CD4-positive, alpha-beta T cell (primary cell): ENCODE measurements at regions not wholly inside any gene's neighbourhood (a gene's known extent, or its start where the extent isn't known, plus 50 kb on each side); places are given as distances from the start of the nearest gene placed in this dataset.

Source experiments
- ATAC-seq: fragments of 200-7000 bp; cut with Tn5 transposase; one replicate; pipeline ENCODE4 v1.10.0; 2022; ENCODE audit warnings: mild to moderate bottlenecking; ENCODE audit not compliant: poor library complexity
- CTCF ChIA-PET: fragments of 350-600 bp; sonication (Branson Sonifier 250); formaldehyde crosslinking; loops from one replicate; lab custom pipeline; 2021; ENCODE audit warnings: antibody characterized with exemption, inconsistent platforms; lab: Charles Lee
- POLR2A ChIA-PET: fragments of 350-600 bp; sonication (Branson Sonifier 250); formaldehyde crosslinking; loops from one replicate; lab custom pipeline; 2021; ENCODE audit warnings: antibody characterized with exemption, inconsistent platforms; lab: Charles Lee
- DNase-seq, 14 experiments: peaks; one replicate each; pipeline ENCODE4 v3.0.0-alpha.2; 2013 to 2020; ENCODE audit warnings: mixed read lengths in 2 of 14
- H3K27ac ChIP-seq, 2 donors: one replicate each; pipeline versions ENCODE4 v1.5.1 to v1.7.0; 2013; ENCODE audit warnings: low read length in 2 of 2, low read depth in 1 of 2, mild to moderate bottlenecking in 1 of 2
- H3K27me3 ChIP-seq, 2 experiments: 1 replicate in 1 of 2; 2 replicates in 1 of 2; pipeline versions ENCODE4 v1.6.1 to v1.7.0; 2013; ENCODE audit warnings: low read length in 2 of 2, control low read depth in 1 of 2, mild to moderate bottlenecking in 1 of 2, moderate library complexity in 1 of 2; ENCODE audit not compliant: insufficient read depth in 2 of 2, control insufficient read depth in 1 of 2
- H3K36me3 ChIP-seq: one replicate; pipeline ENCODE4 v1.6.1; 2013; ENCODE audit warnings: low read length, control low read depth; ENCODE audit not compliant: insufficient read depth
- H3K4me1 ChIP-seq: one replicate; pipeline ENCODE4 v1.6.1; 2013; ENCODE audit warnings: low read length, control low read depth; ENCODE audit not compliant: insufficient read depth
- H3K4me3 ChIP-seq: one replicate; pipeline ENCODE4 v1.5.1; 2013; ENCODE audit warnings: mild to moderate bottlenecking, low read length, moderate library complexity
- H3K9me3 ChIP-seq, 2 experiments: 1 replicate in 1 of 2; 2 replicates in 1 of 2; pipeline versions ENCODE4 v1.6.1 to v1.7.0; 2013; ENCODE audit warnings: low read length in 2 of 2, mild to moderate bottlenecking in 2 of 2, control low read depth in 1 of 2, moderate library complexity in 1 of 2; ENCODE audit not compliant: control insufficient read depth in 1 of 2, insufficient read depth in 1 of 2
- H3K27ac Mint-ChIP-seq: one replicate; pipeline ENCODE4 v1.8.0; 2020; ENCODE audit warnings: mixed read lengths
- H3K27me3 Mint-ChIP-seq: one replicate; pipeline ENCODE4 v1.8.0; 2021; ENCODE audit warnings: mixed read lengths
- H3K36me3 Mint-ChIP-seq: one replicate; pipeline ENCODE4 v1.8.0; 2021; ENCODE audit warnings: low read depth, mixed read lengths
- H3K4me1 Mint-ChIP-seq: one replicate; pipeline ENCODE4 v1.8.0; 2021; ENCODE audit warnings: low read depth, mixed read lengths
- H3K4me3 Mint-ChIP-seq: one replicate; pipeline ENCODE4 v1.8.0; 2020; ENCODE audit warnings: mild to moderate bottlenecking, mixed read lengths
- H3K9me3 Mint-ChIP-seq: one replicate; pipeline ENCODE4 v1.8.0; 2020; ENCODE audit warnings: mixed read lengths
- intact Hi-C, 2 experiments: fragments of 100-400 bp; cut with DNase I in 1 of 2; cut with micrococcal nuclease in 1 of 2; formaldehyde crosslinking; loops; one replicate each; pipeline versions ENCODE4 v1.15.1 to v1.9.0; 2023 to 2025; cut with DNase I, micrococcal nuclease
- TF ChIP-seq, protein P1 (sequence below): fragments of 200-600 bp; IDR thresholded peaks from one replicate; pipeline ENCODE4 v1.8.0; 2022; ENCODE audit warnings: antibody characterized with exemption, mild to moderate bottlenecking

DNA sequence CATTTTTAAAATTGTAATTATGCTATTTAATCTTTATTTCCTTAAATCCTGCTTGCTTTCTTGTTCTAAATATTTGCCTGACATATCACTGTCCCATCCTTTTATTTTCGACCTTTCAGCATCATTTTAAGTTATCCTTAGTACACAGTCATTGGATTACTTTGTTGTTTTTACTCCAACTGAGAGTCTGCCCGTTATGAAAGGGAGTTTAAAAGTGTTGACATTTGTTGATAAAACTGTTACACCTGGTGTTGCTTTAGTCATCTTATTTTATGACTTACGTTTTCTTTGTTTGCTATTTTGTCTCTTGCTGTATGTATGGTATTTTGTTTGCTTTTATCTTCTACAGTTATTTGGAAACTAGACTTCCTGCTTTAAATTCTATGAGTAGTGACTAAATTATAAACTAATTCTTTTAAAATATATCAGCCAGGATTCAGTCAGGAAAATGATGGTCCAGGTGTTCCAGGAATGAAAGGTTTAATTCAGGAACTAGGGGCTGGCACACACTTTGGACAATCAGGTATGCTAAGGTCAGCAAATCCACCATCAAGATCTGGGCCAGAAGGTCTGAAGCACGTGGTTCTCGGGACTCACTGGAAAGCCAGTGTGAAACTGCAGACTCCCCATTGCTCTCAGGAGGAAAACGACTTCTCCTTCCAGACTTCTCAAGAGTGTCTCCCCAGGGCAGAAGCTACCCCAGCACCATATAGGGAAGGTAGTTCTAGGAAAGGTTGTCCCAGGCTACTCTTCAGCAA lies 86.0 kb downstream of the RASSF10 start:
- intact Hi-C loops: no loop called here
- H3K27me3 ChIP-seq: peaks cover 0 to 7% of the 10 kb centered on the region in 2 experiments
- no peaks in the 10 kb centered on the region for H3K4me1 ChIP-seq
- Mint-ChIP-seq H3K4me3 (no peak overlapping the region), H3K36me3 (no peaks in the 10 kb centered on the region), H3K27me3 (peaks cover 22% of the 10 kb centered on the region), H3K9me3 (no peaks in the 10 kb centered on the region), H3K27ac (no peak overlapping the region), H3K4me1 (no peaks in the 10 kb centered on the region)
- H3K4me3 ChIP-seq: no peak overlapping the region
- POLR2A ChIA-PET: no interaction called here
- ATAC-seq (no peak), DNase-seq (no peak)
- H3K27ac ChIP-seq: no peak overlapping the region
- no peaks in the 10 kb centered on the region for H3K9me3 ChIP-seq
- TF ChIP-seq, protein P1, sequence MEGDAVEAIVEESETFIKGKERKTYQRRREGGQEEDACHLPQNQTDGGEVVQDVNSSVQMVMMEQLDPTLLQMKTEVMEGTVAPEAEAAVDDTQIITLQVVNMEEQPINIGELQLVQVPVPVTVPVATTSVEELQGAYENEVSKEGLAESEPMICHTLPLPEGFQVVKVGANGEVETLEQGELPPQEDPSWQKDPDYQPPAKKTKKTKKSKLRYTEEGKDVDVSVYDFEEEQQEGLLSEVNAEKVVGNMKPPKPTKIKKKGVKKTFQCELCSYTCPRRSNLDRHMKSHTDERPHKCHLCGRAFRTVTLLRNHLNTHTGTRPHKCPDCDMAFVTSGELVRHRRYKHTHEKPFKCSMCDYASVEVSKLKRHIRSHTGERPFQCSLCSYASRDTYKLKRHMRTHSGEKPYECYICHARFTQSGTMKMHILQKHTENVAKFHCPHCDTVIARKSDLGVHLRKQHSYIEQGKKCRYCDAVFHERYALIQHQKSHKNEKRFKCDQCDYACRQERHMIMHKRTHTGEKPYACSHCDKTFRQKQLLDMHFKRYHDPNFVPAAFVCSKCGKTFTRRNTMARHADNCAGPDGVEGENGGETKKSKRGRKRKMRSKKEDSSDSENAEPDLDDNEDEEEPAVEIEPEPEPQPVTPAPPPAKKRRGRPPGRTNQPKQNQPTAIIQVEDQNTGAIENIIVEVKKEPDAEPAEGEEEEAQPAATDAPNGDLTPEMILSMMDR: no peak
- CTCF ChIA-PET: no interaction called here
- no peaks in the 10 kb centered on the region for H3K36me3 ChIP-seq

DNA sequence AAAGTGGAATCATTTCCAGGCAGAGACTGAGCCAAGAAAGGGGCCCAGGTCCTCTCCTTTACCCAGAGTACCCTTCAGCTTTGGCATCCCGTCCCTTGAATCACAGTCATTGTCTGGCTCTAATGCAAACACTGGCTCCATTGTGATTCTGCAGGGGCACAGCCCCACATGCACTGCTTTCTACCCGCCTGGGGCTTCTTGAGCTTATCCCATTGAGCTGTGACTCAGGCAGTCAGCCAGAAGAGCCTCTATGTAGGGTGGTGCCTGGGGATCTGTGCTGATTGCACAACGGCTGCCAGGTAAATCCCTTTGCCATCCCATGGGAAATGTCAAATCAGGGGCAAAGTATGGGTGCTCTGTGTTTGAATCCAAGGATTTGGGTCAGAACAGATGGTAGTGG lies 88.9 kb downstream of the RASSF10 start:
- H3K36me3 Mint-ChIP-seq: no peaks in the 10 kb centered on the region
- no peak overlapping the region for H3K27ac Mint-ChIP-seq
- ATAC-seq (no peak), DNase-seq (no peak)
- H3K27me3 ChIP-seq: peaks cover 3 to 4% of the 10 kb centered on the region in 2 experiments
- POLR2A ChIA-PET: no interaction called here
- intact Hi-C loops: no loop called here
- H3K27me3 Mint-ChIP-seq: peaks cover 34% of the 10 kb centered on the region
- CTCF ChIA-PET: no interaction called here
- no peaks in the 10 kb centered on the region for H3K36me3 ChIP-seq
- no peak overlapping the region for H3K4me3 ChIP-seq
- H3K9me3 ChIP-seq: no peaks in the 10 kb centered on the region
- no peaks in the 10 kb centered on the region for H3K4me1 Mint-ChIP-seq
- TF ChIP-seq, protein P1: no peak
- H3K27ac ChIP-seq: no peak overlapping the region
- no peaks in the 10 kb centered on the region for H3K9me3 Mint-ChIP-seq
- no peak overlapping the region for H3K4me3 Mint-ChIP-seq
- H3K4me1 ChIP-seq: no peaks in the 10 kb centered on the region

DNA sequence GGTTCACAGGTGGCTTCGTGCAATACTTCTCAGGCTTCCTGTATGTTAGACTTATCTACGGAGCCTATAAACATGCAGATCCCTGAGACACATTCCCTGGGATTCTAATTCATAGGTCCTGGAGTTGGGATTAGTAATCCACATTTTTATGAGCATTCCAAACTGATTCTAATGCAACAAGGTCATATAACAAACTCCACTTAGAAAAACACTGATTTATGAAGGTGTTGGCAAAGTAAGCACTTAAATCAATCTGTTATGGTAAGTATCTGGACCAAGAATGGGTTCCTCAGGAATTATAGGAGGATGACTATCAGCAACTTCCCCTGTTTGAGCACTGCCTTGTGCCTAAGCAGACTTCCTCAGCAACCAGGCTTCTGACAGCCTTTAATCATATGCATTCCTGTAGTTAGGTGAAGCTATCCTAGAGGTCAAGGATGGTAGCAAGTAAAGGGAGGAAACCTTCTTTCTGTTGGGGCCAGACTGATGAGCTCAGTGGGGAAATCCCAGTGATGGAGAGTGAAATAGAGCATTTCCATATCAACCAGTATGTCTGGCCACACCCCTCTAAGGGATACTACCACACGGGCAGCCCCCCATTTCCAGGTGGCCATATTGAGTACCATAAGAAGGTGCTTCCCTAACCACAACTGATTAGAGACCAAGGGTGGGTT lies 89.6 kb downstream of the RASSF10 start:
- intact Hi-C loops: no loop called here
- POLR2A ChIA-PET: no interaction called here
- TF ChIP-seq, protein P1: no peak
- CTCF ChIA-PET: no interaction called here
- Mint-ChIP-seq H3K4me3 (no peak overlapping the region), H3K4me1 (no peaks in the 10 kb centered on the region), H3K36me3 (no peaks in the 10 kb centered on the region), H3K27me3 (peaks cover 34% of the 10 kb centered on the region), H3K9me3 (no peaks in the 10 kb centered on the region), H3K27ac (no peak overlapping the region)
- ATAC-seq: no peak
- no peak overlapping the region for H3K27ac ChIP-seq
- H3K4me1 ChIP-seq: no peaks in the 10 kb centered on the region
- no peaks in the 10 kb centered on the region for H3K9me3 ChIP-seq
- no peaks in the 10 kb centered on the region for H3K36me3 ChIP-seq
- peaks cover 3 to 4% of the 10 kb centered on the region in 2 experiments for H3K27me3 ChIP-seq
- DNase-seq: no peak
- H3K4me3 ChIP-seq: no peak overlapping the region
